Stimulated activated CD8-positive, alpha-beta memory T cell treated with anti-CD3 and anti-CD28 coated beads, Interleukin-15, amount 100 ng/mL, for 4 hours (primary cell): ENCODE measurements at regions not wholly inside any gene's neighbourhood (a gene's known extent, or its start where the extent isn't known, plus 50 kb on each side); places are given as distances from the start of the nearest gene placed in this dataset.
"Not testable (repeated sequence)": the region's sequence is repeated elsewhere in the genome, so short reads cannot be mapped to it uniquely, and the experiment has no call there.

Experiments
- DNase-seq, 2 donors: peaks; one replicate each; pipeline ENCODE4 v3.0.0-alpha.2; 2020; ENCODE audit warnings: low read depth in 2 of 2

DNA sequence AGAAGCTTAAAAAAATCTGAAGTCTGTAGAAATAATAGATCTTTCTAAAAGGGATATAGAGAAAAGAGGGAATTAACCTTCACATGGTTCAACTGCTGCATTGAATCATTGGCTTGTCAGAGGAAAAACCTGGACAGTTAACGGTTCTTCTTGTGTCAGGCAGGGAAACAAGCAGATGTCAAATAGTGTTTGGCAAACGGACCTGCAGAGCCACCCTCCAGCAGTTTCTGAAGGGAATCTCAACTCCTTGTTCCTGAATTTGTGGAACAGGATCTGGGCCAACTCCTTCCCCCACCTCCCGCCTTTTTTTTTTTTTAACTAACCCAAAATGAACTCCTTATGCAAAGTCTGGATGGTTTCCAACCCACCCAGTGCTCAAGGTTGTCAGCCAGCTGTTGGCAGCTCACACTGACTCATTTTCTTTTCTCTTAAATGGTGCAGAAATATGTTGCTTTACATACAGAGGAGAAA lies 187.3 kb downstream of the CAND1 start:
- DNase-seq = no peak

DNA sequence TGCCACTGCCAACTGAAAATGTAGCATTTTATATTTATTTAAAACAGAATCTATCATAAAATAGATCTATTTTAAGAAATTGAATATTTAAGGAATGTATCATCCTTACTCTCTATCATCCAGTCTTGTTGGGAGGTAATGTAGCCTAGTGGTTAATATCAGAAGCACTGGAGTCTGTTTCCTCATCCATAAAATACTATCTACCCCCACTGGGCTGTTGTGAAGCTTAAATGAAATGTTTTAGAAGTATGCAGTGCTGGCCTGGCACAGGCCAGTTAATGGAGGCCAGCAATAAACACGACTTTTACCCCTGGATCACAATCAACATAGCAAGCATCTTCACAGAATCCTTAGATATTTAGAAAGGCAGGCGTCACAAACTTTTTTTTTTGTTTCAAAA lies 188.0 kb downstream of the CAND1 start:
- no peak for DNase-seq

DNA sequence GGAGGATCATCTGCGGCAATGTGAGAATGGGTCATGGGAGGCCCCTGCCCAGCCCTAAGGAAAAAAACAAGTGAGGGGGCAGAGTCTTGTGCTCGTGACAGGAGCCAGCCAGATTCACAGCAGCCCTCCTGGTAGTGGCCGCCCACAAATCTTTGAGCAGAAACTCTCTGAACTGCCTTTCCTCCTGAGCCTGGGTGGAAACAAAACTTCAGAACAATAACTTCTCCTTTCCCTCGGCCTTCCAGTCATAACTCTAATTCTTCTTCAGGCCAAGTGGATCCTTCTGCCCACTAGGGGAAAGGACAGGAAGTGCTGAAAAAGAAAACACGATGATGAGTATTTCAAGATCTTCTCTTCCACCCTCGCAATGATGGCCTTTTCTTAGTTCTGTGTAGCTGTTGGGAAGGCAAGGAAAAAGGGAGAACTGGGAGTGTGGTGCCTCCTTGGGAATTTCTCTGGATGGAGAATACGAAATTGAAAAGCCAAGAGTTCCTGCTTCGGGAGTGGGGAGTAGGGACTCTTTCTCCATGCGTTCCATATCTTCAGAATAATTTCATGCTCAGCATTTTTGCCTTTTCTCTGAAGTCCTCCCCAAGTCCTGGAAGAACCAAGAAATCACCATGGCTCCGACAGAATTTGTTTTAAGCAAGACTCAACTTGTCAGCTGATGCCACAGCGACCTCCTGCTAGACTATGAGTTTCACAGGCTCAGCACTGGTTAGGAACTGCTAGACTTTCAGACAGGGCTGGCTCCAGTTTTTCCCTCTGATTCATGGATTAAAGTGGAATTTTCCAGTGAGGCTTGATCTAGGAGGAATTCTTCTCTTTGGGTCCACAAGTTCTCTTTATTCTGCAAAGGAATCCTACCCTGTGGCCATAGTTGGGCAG lies 188.9 kb downstream of the CAND1 start:
- DNase-seq = no peak

DNA sequence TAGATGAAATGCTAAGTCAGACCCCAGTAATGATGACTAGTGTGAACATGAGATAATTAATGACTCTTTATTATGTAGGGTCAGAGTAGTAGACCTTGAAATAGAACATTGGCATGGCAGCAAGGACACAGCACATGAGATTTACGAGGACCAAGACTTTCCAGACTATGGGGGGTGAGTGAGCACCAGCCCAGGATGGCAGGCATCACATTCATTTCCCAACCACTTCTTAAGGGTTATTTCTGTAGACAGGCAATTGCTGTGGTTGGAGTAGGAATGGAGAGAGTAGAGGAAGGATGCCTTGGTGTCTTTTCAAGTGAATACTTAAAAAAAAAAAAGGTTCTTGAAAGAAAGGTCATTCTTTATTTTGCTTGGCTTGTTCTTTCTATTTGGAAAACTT lies 189.4 kb upstream of the DYRK2 start:
- no peak for DNase-seq

DNA sequence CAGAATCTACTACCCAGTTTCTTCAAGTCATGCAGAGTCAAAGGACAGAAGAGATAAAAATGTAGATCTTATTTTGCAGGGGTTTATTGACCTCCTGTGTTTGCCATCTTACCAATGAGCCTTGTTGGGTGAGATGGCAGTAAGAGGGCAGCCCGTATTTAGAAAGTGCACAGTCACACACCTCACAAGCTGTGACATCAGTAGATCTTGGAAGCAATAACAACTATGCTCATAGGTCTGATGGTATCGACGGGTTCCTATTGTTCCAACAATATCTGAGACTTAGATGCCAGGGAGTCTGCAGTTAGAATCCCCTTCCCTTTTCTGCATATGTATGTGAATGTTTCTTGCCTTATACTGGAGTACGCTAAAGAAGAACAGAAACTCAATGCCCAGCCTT lies 189.0 kb upstream of the DYRK2 start:
- no peak for DNase-seq

DNA sequence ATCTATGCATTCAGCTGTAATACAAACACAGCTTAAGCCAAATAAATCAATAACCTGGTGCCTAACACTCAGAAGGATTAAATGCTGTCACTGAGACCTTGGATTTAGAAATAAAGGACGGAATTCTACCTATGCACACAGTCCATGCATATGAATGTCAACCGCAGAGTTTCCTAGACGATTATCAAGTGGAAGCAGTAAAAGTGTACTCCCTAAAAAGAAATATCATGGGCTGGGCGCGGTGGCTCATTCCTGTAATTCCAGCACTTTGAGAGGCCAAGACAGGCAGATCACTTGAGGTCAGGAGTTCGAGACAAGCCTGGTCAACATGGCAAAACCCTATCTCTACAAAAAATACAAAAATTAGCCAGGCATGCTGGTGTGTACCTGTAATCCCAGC lies 188.2 kb upstream of the DYRK2 start:
- no peak for DNase-seq

DNA sequence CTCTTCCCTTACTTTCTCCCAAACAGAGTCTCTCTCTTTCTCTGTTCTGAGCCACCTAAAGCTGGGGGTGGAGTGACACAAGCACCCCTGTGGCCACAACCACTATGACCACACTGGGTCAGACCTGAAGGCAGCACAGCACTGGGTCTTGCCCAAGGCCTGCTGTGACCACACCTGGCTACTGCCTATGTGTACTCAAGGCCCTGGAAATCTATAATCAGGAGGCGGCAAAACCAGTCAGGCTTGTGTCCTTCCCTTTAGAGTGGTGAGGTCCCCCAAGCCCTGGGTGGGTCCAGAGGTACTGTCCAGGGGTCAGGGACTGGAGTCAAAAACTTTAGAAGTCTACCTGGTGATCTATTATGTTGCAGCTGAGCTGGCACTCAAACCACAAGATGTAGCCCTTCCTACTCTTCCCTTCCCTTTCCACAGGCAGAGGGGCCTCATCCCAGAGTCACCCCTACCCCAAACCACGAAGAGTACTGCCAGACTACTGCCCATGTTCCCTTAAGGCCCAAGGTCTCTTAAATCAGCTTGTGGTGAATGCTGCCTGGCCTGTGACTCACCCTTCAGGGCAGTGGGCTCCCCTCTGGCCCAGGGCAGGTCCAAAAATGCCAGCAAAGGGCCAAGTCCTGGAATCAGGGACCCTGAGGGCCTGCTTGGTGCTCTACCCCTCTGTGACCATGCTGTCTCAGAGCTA lies 179.8 kb upstream of the DYRK2 start:
- no peak for DNase-seq

DNA sequence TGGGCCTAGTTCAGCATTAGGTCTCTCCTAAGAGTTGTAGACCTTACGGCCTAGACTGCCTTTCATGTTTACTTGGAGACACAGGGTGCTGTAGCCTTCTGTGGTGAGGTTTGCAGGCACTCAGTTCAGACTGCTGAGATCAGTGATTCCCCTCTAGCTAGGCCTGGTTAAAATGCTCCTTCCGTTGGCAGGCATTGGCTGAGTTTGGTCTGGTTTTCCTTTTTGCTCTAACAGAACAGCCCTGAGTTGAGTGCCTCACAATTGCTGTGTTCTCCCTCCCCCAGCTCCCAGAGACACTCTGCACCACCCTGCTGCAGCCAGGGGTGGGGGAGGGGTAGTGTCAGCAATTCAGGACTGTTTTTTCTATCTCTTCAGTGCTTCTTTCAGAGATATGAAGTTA lies 178.9 kb upstream of the DYRK2 start:
- DNase-seq = no peak

DNA sequence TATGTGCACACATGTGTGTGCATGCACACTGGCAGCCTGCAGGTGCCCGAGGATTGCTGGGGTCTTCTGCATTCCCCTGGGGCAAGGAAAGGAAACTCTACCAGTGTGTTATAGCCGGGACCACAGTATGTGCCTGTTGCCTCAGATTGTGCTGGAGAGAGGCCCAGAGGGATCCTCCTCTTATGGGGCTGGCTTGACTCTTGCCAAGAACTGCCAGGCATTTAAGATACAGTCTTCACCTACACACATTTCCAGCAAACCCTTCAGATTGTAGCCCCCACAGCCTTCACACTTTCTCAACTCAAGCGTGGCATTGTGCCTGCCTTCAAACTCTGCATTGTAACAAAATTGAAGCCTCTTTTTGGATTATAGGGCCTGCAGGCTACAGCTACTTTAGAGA lies 176.7 kb upstream of the DYRK2 start:
- DNase-seq = no peak

DNA sequence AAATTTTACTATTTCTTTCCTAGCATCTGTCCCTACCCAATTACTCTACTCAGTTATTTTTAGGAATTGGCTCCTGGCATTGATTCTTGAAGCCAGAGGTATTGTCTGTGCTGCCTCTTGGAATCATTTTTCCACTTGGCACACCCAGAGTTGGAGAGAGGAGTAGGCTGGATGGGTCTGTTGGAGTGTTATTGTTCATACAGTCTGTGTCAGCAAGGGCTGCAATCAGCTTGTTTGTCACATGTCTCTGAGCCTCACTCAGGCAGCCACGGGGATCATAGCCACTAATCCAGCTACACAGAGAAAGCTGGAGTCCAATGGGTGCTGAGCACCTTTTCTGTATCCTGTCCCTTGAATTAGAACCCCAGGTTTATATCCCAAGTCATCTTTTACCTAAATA lies 176.0 kb upstream of the DYRK2 start:
- no peak for DNase-seq

DNA sequence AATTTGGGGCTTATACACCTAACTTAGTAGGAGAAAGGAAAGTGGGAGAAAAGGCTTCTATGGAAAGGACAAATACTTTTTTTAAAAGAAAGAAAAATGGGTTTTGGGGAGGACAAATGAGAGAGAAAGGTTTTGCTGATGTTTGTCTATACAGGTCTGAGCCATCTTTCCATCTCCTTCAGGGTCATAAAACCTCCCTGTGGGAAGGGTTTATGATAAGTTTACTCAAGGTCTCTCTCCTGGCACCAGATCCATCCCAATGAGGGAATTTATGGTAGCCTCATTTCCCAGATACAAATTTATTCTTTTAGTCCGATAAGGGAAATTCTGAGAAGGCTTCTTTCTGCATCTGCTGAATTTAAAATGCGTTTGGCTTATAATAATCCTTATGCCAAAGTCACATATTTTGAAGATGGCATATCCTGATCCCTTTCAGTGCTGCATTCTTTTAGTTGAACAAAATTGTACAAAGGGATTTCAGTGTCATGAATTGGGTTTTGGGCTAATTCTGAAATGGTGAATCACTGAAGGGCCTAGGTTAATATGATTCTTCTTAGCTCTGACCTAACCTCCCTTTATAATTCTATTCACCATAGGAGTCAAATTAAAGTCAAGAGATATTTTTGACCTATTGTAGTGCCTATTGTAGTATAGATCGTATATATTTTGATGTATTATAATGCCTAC lies 173.5 kb upstream of the DYRK2 start:
- DNase-seq = no peak

DNA sequence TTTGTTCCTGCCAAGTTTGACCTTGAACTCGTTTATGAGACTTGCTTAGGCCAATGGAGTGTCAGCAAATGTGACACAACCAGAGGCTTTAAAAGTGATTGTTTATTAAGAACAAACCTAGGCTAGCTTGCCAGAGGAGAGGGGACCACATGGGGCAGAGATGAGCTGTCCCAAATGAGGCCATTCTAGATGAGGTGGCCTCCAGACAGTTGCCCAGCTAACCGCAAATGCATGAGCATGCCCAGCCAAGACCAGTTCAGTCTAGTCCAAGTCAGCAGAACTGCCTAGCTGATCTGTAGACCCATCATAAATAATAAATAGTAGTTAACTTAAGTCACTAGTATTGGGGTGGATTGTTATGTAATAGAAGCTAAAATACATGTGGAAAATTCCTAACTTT lies 172.8 kb upstream of the DYRK2 start:
- DNase-seq = no peak

DNA sequence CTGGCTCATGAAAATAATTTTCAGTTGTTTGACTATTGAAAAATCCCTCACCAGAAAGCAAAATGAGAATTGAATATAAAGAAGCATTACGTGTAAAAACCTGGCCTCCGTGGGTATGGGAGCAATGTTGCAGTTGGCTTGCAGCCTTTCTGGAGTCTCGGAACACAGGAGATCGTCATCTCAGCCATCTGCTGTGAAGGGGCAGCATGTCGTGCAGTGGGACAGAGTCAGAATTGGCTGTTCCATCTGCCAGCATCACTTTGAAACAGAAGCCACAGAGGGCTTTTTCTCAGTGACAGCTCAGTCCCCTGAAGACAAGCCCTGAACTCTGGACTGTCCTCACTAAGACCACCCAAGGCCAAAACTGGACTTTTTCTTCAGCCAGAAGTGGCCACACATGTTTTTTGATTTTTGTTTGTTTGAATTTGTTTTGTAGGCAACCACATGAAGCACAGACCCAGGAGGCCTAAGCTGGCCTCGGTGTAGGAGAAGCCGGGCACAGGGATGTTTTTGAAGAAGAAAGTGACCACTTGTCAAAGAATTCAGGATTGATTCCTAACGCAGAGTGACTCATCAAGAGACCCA lies 170.8 kb upstream of the DYRK2 start:
- no peak for DNase-seq

DNA sequence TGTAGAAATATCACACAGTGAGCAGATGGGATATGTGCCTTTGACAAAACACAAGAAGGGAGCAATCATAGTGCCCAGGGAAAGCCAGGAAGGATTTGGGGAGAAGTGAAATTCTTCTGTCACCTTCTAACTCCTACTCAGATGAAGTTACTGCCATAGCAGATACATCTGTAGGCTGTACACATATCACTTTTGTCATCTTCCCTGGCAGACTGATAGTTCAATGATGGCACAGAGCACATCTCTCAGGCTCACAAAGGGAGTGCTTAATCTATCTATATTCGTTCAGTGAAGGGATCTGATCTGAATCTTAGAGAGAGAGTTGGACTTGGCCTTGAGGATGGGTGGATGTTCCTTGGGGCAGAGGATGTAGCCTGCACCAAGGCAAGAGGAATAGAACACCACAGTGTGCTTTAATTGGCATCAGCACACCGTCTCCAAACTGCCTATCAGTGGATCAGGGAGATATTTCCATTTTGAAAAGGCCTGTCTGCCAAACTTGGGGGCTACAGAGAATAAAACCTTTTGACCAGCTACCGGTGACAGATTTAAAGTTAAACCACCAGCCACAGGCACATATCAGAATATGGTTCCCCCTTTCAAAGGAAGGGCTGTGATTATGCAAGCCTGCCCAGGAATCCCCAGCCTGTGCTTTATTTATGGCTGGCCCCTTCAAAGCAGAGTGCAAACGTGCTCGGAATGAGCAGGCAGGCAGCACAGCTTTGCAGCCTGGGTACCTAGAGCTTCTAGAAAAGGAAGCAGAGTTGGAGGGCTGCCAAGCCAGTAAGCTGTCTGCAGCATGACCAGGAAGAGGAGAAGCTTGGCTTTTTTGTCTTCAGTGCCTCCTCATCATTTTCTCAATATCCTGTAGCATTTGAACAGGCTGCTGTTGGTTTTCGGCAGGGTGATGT lies 165.5 kb upstream of the DYRK2 start:
- peak; percentile 22 to 42 for DNase-seq

DNA sequence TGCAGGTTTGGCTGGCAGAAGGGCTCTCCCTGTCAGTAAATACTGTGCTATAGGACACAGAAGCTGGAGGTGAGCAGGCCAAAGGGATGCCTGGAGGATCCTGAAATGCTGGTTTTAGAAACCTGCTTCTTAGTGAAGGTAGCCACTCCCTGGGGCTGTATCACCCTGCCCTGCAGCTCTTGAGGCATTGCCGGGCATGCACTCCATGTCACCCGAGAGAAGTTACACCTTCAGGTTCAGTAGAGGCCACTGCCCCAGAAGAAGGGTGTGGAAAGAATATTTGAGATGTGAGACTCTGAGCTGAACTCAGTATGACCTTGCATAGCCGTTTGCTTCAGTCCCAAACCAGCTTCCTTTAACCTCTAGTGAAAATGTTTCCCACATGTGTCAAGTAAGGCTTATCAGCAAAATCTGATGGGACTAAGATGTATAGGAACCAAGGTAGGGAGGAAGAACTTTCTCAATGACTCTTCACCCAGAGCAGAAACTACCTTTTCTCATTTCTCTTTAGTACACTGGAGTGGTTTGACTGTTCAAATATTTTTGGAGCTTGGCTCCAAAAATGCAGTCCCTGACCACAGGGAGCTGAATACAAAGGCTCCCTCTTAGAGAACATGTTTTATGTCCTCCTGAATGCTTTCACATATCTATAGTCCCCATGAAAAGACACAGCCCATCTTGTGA lies 164.5 kb upstream of the DYRK2 start:
- DNase-seq = no peak

DNA sequence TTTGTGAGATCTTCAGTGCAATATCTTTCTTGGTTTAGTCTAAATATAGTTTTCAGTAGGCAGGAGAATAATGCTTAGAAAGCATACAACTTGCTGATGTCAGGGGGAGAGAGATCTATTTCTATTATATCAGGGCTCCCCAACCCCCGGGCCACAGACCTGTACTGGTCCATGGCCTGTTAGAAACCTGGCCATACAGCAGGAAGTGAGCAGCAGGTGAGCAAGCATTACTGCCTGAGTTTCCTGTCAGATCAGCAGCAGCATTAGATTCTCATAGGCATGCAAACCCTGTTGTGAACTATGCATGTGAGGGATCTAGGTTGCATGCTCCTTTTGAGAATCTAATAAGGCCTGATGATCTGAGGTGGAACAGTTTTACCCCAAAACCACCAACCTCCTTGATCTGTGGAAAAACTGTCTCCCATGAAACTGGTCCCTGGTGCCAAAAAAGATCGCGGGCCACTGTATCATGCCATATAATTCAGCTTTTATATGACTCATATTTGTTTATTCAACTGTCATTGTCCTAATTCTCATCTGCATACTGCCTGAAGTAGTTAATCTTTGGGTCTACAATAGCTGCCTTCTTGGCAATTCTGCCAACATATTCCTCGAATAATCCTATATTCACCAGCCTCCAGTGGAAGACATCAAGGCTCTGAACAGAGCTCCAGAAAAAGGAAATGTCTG lies 163.6 kb upstream of the DYRK2 start:
- DNase-seq = no peak

DNA sequence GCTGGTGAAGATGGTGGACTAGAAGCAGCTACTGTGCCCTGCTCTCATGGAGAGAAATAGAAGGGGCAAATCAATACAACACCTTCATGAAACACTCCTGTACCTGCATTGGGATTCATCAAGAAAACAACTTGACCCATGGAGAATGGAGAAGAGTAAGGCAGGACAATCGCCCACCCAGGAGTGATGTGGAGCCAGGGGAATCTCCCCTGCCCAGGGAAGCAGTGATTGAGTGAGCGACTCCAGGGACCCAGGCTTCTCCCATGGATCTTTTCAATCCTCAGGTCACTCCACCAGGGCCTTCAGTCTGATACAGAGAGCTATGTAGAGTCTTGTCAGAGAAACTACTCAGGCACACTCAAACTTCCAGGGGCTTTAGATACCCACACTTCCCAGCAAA lies 161.9 kb upstream of the DYRK2 start:
- no peak for DNase-seq

DNA sequence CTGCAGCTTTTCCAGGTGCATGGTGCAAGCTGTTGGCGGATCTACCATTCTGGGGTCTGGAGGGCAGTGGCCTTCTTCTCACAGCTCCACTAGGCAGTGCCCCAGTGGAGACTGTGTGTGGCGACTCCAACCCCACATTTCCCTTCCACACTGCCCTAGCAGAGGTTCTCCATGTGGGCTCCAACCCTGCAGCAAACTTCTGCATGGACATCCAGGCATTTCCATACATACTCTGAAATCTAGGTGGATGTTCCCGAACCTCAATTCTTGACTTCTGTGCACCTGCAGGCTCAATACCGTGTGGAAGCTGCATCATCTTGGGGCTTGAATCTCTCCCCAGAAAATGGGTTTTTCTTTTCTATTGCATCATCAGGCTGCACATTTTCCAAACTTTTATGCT lies 160.2 kb upstream of the DYRK2 start:
- not testable (repeated sequence) for DNase-seq

DNA sequence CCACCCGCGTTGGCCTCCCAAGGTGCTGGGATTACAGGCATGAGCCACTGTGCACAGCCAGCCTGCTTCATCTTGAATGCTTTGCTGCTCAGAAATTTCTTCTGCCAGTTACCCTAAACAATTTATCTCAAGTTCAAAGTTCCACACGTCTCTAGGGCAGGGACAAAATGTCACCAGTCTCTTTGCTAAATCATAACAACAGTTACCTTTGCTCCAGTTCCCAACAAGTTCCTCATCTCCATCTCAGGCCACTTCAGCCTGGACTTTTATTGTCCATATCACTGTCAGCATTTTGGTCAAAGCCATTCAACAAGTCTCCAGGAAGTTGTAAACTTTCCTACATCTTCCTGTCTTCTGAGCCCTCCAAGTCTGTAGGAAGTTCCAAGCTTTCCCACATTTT lies 159.5 kb upstream of the DYRK2 start:
- DNase-seq = no peak

DNA sequence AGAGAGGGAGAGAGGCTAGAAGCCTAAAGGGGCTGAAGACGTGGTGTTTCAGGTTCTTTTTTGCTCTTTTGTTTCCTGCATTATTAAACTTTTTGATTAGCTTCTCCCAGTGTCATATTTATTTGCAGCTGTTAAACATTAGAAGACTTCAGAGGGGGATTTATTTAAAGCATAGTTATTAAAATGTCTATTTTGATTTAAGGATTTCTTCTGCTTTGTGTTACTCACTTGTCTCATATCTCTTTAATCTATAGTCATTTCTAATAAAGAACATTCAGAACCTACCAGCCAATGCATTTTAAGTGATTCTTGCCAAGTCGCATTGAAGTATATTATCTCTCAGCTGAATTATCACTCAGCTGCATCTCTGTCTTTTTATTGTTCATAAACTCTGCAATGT lies 152.0 kb upstream of the DYRK2 start:
- DNase-seq = no peak
